SK-N-SH (cell line): ENCODE measurements at regions not wholly inside any gene's neighbourhood (a gene's known extent, or its start where the extent isn't known, plus 50 kb on each side); places are given as distances from the start of the nearest gene placed in this dataset.

Experiments used
- CTCF ChIA-PET: fragments of 300-600, 350-600 bp; formaldehyde crosslinking; extraction: SDS; loops from one replicate; lab custom pipeline; 2021; lab: Yijun Ruan, JAX
- POLR2A ChIA-PET: fragments of 350-600 bp; sonication (Branson Sonifier 250); formaldehyde crosslinking; extraction: SDS; loops from one replicate; lab custom pipeline; 2020; ENCODE audit warnings: antibody characterized with exemption, inconsistent platforms; lab: Yijun Ruan, JAX
- DNase-seq: peaks from one replicate; pipeline ENCODE4 v3.0.0; 2012
- H2AFZ ChIP-seq: fragments of 200-600 bp; sonication (generic); 2 replicates; pipeline ENCODE4 v1.8.1; 2016; ENCODE audit warnings: antibody characterized with exemption, mild to moderate bottlenecking, low read depth
- H3F3A ChIP-seq: fragments of 200-600 bp; sonication (generic); replicated peaks from 2 replicates; pipeline ENCODE3; 2016; ENCODE audit warnings: antibody characterized with exemption, mild to moderate bottlenecking; ENCODE audit not compliant: insufficient read depth
- H3K27ac ChIP-seq, 2 experiments: fragments of 200-500 bp in 1 of 2; fragments of 200-600 bp in 1 of 2; sonication (Bioruptor generic) in 1 of 2; sonication (generic), shearing (Covaris generic) in 1 of 2; 2 replicates each; pipeline versions ENCODE4 v1.5.1 to v1.6.1; 2014 to 2016; ENCODE audit warnings: low read depth in 2 of 2, inconsistent platforms in 1 of 2, low read length in 1 of 2, mild to moderate bottlenecking in 1 of 2, mixed read lengths in 1 of 2
- H3K27me3 ChIP-seq: fragments of 200-600 bp; sonication (generic), shearing (Covaris generic); 2 replicates; pipeline ENCODE4 v1.6.1; 2016; ENCODE audit warnings: mixed run types; ENCODE audit not compliant: insufficient read depth
- H3K36me3 ChIP-seq, 2 experiments: fragments of 200-500 bp in 1 of 2; fragments of 200-600 bp in 1 of 2; sonication (Bioruptor generic) in 1 of 2; sonication (generic) in 1 of 2; replicated peaks in 1 of 2; 2 replicates each; pipeline versions ENCODE3 to v1.5.1; 2014 to 2016; ENCODE audit warnings: low read length in 1 of 2, mild to moderate bottlenecking in 1 of 2; ENCODE audit not compliant: insufficient read depth in 2 of 2, control insufficient read depth in 1 of 2
- H3K4me1 ChIP-seq, 2 experiments: fragments of 200-500 bp in 1 of 2; fragments of 200-600 bp in 1 of 2; sonication (Bioruptor generic) in 1 of 2; sonication (generic), shearing (Covaris generic) in 1 of 2; 2 replicates each; pipeline versions ENCODE4 v1.5.1 to v1.6.1; 2014 to 2016; ENCODE audit warnings: low read depth in 1 of 2, low read length in 1 of 2, mixed run types in 1 of 2; ENCODE audit not compliant: insufficient read depth in 2 of 2, control insufficient read depth in 1 of 2
- H3K4me2 ChIP-seq: fragments of 200-600 bp; sonication (generic), shearing (Covaris generic); 2 replicates; pipeline ENCODE4 v1.6.1; 2017; ENCODE audit warnings: mixed run types
- H3K4me3 ChIP-seq, 2 experiments: fragments of 200-500 bp in 1 of 2; fragments of 200-600 bp in 1 of 2; sonication (Bioruptor generic) in 1 of 2; sonication (generic), shearing (Covaris generic) in 1 of 2; 2 replicates each; pipeline versions ENCODE4 v1.5.1 to v1.8.1; 2014 to 2016; ENCODE audit warnings: low read depth in 2 of 2, inconsistent platforms in 1 of 2, low read length in 1 of 2, mild to moderate bottlenecking in 1 of 2, mixed read lengths in 1 of 2, moderate library complexity in 1 of 2
- H3K79me2 ChIP-seq: fragments of 200-600 bp; sonication (generic); 2 replicates; pipeline ENCODE4 v1.8.1; 2017; ENCODE audit warnings: mild to moderate bottlenecking; ENCODE audit not compliant: insufficient read depth
- H3K9ac ChIP-seq: fragments of 200-600 bp; sonication (generic); 2 replicates; pipeline ENCODE4 v1.6.1; 2017; ENCODE audit warnings: mixed run types
- H3K9me2 ChIP-seq: fragments of 200-600 bp; sonication (generic); 2 replicates; pipeline ENCODE4 v1.6.1; 2017; ENCODE audit warnings: mixed run types
- H3K9me3 ChIP-seq: fragments of 200-600 bp; sonication (generic); 2 replicates; pipeline ENCODE4 v1.6.1; 2017; ENCODE audit warnings: mixed run types, mild to moderate bottlenecking, moderate library complexity
- H4K20me1 ChIP-seq: fragments of 200-600 bp; sonication (generic); 2 replicates; pipeline ENCODE4 v1.6.1; 2017; ENCODE audit warnings: mild to moderate bottlenecking, mixed run types; ENCODE audit not compliant: insufficient read depth
- CHD2 ChIP-seq: fragments of 150-350 bp; IDR thresholded peaks from 2 replicates; pipeline ENCODE4 v1.6.1; 2018; ENCODE audit warnings: low read length; ENCODE audit not compliant: partially characterized antibody
- EP300 ChIP-seq, 2 experiments: IDR thresholded peaks; 2 replicates each; pipeline versions ENCODE4 v1.4.0 to v1.6.1; 2012; ENCODE audit warnings: borderline replicate concordance in 1 of 2, low read depth in 1 of 2, low read length in 1 of 2
- EZH2phosphoT487 ChIP-seq: fragments of 200-600 bp; sonication (generic); IDR thresholded peaks from 2 replicates; pipeline ENCODE4 v1.6.1; 2017; ENCODE audit warnings: low read depth, mixed run types, mild to moderate bottlenecking, antibody characterized with exemption, moderate library complexity, borderline replicate concordance
- FOXM1 ChIP-seq: IDR thresholded peaks from 2 replicates; pipeline ENCODE4 v1.4.0; 2012; ENCODE audit warnings: low read depth, mild to moderate bottlenecking
- GABPA ChIP-seq: IDR thresholded peaks from 2 replicates; pipeline ENCODE4 v1.4.0; 2012; ENCODE audit warnings: low read depth, mild to moderate bottlenecking
- GATA2 ChIP-seq: sonication (generic); formaldehyde crosslinking; IDR thresholded peaks from 2 replicates; pipeline ENCODE4 v1.5.0; 2020; ENCODE audit warnings: mild to moderate bottlenecking, missing genetic modification reagents
- JUND ChIP-seq: IDR thresholded peaks from 2 replicates; pipeline ENCODE4 v1.4.0; 2012
- MXI1 ChIP-seq: IDR thresholded peaks from 2 replicates; pipeline ENCODE4 v1.6.1; 2012; ENCODE audit warnings: mild to moderate bottlenecking, low read depth, low read length, improper control_type of control experiment
- NRF1 ChIP-seq: IDR thresholded peaks from 2 replicates; pipeline ENCODE4 v1.6.1; 2012; ENCODE audit warnings: low read depth, mild to moderate bottlenecking, low read length
- POLR2AphosphoS5 ChIP-seq: IDR thresholded peaks from 2 replicates; pipeline ENCODE4 v1.6.1; 2012; ENCODE audit warnings: low read depth, low read length
- RAD21 ChIP-seq: IDR thresholded peaks from 2 replicates; pipeline ENCODE4 v1.6.1; 2012; ENCODE audit warnings: mild to moderate bottlenecking, low read length
- RFX5 ChIP-seq: IDR thresholded peaks from 2 replicates; pipeline ENCODE4 v1.6.1; 2012; ENCODE audit warnings: mild to moderate bottlenecking, improper control_type of control experiment, low read length
- RXRA ChIP-seq: IDR thresholded peaks from 2 replicates; pipeline ENCODE4 v1.4.0; 2012; ENCODE audit warnings: low read depth, mild to moderate bottlenecking, borderline replicate concordance
- SIN3A ChIP-seq: IDR thresholded peaks from 2 replicates; pipeline ENCODE4 v1.6.1; 2012; ENCODE audit warnings: low read depth, mild to moderate bottlenecking, low read length, moderate library complexity, borderline replicate concordance
- SMC3 ChIP-seq: IDR thresholded peaks from 2 replicates; pipeline ENCODE4 v1.6.1; 2012; ENCODE audit warnings: low read depth, low read length, improper control_type of control experiment
- TAF1 ChIP-seq: IDR thresholded peaks from 2 replicates; pipeline ENCODE4 v1.6.1; 2012; ENCODE audit warnings: low read depth, mild to moderate bottlenecking, low read length, moderate library complexity, borderline replicate concordance
- TCF12 ChIP-seq: IDR thresholded peaks from 2 replicates; pipeline ENCODE4 v1.4.0; 2012
- USF2 ChIP-seq: fragments of 150-350 bp; IDR thresholded peaks from 2 replicates; pipeline ENCODE4 v1.6.1; 2017; ENCODE audit warnings: antibody characterized with exemption, low read length, low read depth, borderline replicate concordance
- YY1 ChIP-seq: IDR thresholded peaks from 2 replicates; pipeline ENCODE4 v1.4.0; 2012; ENCODE audit warnings: low read depth, mild to moderate bottlenecking
- WGBS: methylation state at CpG from one replicate; pipeline ENCODE4 v1.1.6; 2017; ENCODE audit warnings: low lambda C conversion rate; 5-methylcytosine and 5-hydroxymethylcytosine counted together
- TF ChIP-seq, protein P1 (sequence below): IDR thresholded peaks from 2 replicates; pipeline ENCODE4; 2012
- TF ChIP-seq, protein P2 (sequence below): IDR thresholded peaks from 2 replicates; pipeline ENCODE4 v1.4.0; 2012; ENCODE audit warnings: low read depth

DNA sequence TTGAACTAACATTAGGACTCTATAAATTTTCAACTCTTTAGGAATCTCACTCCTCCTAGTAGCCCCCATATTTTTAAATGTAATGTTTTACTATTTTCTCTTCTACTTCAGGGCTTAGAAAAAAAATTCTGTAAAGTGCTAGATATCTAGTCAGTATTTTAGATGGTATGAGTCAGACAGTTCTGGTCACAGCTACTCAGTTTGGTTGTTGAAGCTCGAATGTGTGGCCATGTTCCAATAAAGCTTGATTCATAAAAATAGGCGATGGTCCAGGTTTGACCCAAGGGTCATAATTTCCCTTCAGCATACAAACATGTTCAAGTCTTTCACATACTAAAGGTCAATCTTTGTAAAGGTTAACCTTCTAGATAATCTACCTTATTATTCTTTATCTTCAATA, 566.0 kb upstream of the CDH18 start (continued):
- TF ChIP-seq GABPA = no peak
- no peak for TF ChIP-seq EP300 (IDR thresholded peaks at IDR 0.05; ENCODE audit: borderline replicate concordance in 1 of 2, low read depth in 1 of 2, low read length in 1 of 2)
- no peak for TF ChIP-seq NRF1

DNA sequence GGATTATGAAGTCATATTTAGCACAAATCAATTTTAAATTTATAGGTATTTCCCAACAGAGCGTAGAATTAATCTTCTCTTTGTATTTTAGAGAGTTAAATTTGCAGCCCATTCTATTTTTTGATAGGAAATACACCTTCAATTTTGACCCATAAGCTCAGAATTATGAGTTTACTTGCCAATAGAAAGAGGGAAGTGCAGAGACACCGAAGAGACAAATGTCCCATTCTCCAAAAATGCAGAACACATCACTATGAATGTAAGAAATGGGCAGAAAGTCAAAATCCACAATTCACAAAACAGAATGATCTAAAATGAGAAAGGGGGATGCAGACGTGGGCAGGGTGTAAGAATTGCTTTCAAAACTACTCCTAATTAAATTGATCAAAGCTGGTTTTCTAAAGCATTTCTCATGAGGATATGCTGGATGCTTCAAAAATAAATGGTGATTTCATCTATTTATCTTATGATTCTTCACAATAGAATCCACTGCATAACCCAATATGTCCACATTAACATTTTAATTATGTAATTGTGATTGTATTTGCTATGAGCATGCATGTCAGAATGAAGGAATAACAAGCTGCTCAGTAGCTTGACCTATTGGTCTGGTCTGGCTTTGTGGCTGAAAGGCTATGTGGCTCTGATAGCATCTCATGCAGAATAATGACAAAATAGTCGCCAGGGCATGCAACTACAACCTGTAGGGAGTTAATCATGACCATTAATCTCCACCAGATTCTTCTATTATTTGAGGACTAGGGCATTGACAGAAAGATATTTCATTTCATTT, 550.1 kb upstream of the CDH18 start:
- CTCF ChIA-PET = no interaction called here

DNA sequence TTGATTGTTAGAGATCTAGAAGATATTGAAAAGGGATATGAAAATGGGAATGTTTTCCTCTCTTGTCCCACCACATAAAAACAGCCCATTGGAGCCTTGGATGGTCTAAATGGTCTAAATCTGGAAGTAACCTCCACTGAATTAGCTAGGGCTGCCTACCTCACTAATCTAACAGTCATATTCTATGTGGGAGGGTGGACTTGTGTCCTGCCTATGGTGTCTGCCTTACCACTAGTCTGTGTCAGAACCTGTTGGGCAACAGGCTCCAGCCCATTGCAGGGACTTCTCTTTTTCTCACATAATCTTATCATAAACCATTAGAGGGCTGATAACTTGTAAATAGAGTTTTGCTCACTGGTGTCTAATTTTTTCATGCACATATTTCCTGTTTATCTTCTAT, 548.8 kb upstream of the CDH18 start:
- Histone ChIP-seq H3K9me3 (no peaks in the 10 kb centered on the region; the same call in 1 of the 2 replicates), H4K20me1 (no peaks in the 10 kb centered on the region), H3K9me2 (no peaks in the 10 kb centered on the region), H3K4me1 (no peaks in the 10 kb centered on the region), H3F3A (no peaks in the 10 kb centered on the region), H3K79me2 (no peaks in the 10 kb centered on the region), H3K4me3 (no peak overlapping the region), H2AFZ (no peak overlapping the region), H3K36me3 (no peaks in the 10 kb centered on the region), H3K27ac (no peak overlapping the region), H3K27me3 (no peaks in the 10 kb centered on the region), H3K9ac (no peak overlapping the region), H3K4me2 (no peak overlapping the region)
- POLR2A ChIA-PET = no interaction called here
- no peak for DNase-seq
- CTCF ChIA-PET = interaction anchor here (1.1 kb wide), 1 partner anchor 9 kb away, joined by 3 read pairs; no protein-coding TSS in a partner anchor
- TF ChIP-seq EZH2phosphoT487 (no peak), MXI1 (no peak), CHD2 (no peak), SIN3A (no peak), TAF1 (no peak), USF2 (no peak), GABPA (no peak), YY1 (no peak), TCF12 (no peak), RFX5 (no peak), POLR2AphosphoS5 (no peak), RAD21 (no peak), NRF1 (no peak)
- TF ChIP-seq, protein P1, sequence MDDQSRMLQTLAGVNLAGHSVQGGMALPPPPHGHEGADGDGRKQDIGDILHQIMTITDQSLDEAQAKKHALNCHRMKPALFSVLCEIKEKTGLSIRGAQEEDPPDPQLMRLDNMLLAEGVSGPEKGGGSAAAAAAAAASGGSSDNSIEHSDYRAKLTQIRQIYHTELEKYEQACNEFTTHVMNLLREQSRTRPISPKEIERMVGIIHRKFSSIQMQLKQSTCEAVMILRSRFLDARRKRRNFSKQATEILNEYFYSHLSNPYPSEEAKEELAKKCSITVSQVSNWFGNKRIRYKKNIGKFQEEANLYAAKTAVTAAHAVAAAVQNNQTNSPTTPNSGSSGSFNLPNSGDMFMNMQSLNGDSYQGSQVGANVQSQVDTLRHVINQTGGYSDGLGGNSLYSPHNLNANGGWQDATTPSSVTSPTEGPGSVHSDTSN = no peak
- TF ChIP-seq, protein P2, sequence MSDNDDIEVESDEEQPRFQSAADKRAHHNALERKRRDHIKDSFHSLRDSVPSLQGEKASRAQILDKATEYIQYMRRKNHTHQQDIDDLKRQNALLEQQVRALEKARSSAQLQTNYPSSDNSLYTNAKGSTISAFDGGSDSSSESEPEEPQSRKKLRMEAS = no peak

More for the DNA sequence above, 550.1 kb upstream of the CDH18 start:
- Histone ChIP-seq H3K9me2 (no peaks in the 10 kb centered on the region), H3K9ac (no peak overlapping the region), H3K9me3 (no peaks in the 10 kb centered on the region; the same call in 1 of the 2 replicates), H3K27me3 (no peaks in the 10 kb centered on the region), H2AFZ (no peak overlapping the region), H3K27ac (no peak overlapping the region), H3F3A (no peaks in the 10 kb centered on the region), H3K4me1 (no peaks in the 10 kb centered on the region), H3K4me2 (no peak overlapping the region), H3K4me3 (no peak overlapping the region), H4K20me1 (no peaks in the 10 kb centered on the region), H3K36me3 (no peaks in the 10 kb centered on the region)
- POLR2A ChIA-PET = no interaction called here
- no peak for DNase-seq
- TF ChIP-seq GATA2 (CRISPR knock-in tag) (no peak), JUND (no peak), TAF1 (no peak), RXRA (no peak), SMC3 (no peak), TCF12 (no peak), EP300 (IDR thresholded peaks at IDR 0.05; ENCODE audit: borderline replicate concordance in 1 of 2, low read depth in 1 of 2, low read length in 1 of 2) (no peak), FOXM1 (no peak), RAD21 (no peak)
- TF ChIP-seq, protein P1 = no peak
- TF ChIP-seq, all 33 proteins: peak for 0
- H3K79me2 ChIP-seq = no peaks in the 10 kb centered on the region
- WGBS = 4% methylated on average over 4 of the region's 4 CpGs
